Peyer's patch (tissue), 4 donors: ENCODE measurements at regions not wholly inside any gene's neighbourhood (a gene's known extent, or its start where the extent isn't known, plus 50 kb on each side); places are given as distances from the start of the nearest gene placed in this dataset.

Experiments used
- CTCF ChIP-seq, 6 experiments: fragments of 450-650 bp in 4 of 6; fragments of 200-600 bp in 2 of 6; sonication (generic) in 1 of 6; IDR thresholded peaks; one replicate each; pipeline ENCODE4 v1.5.1; 2017 to 2019; ENCODE audit warnings: antibody characterized with exemption in 6 of 6, mild to moderate bottlenecking in 3 of 6, moderate library complexity in 1 of 6
- POLR2A ChIP-seq, 2 donors: fragments of 450-650 bp; IDR thresholded peaks; one replicate each; pipeline ENCODE4 v1.5.1; 2017; ENCODE audit warnings: antibody characterized with exemption in 2 of 2, mild to moderate bottlenecking in 2 of 2, moderate library complexity in 2 of 2

DNA sequence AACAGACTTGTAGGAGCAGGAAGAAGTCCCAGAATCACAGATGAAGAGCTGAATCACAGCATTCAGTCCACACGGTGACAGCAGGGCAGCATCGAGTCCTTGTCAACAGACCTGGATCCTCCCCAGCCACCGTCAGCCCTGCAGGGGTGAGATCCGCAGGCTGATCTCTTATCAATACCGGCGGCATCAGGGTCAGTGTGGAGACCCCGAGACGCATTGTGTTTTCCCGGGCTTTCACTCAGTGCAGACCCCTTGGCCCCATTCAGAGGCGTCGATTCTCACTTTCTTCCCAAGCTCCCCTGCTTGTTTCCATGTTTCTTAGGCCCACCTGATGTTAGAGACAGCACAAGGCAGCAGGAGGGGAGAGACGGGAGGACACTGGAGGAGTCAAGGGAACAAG, 609.6 kb downstream of the PTPRU start:
- no peak for TF ChIP-seq CTCF (IDR thresholded peaks at IDR 0.05)
- TF ChIP-seq POLR2A (IDR thresholded peaks at IDR 0.05) = no peak
